NT2/D1 (cell line): ENCODE measurements at regions not wholly inside any gene's neighbourhood (a gene's known extent, or its start where the extent isn't known, plus 50 kb on each side); places are given as distances from the start of the nearest gene placed in this dataset.

ENCODE experiments used
- DNase-seq: peaks from one replicate; pipeline ENCODE4 v3.0.0-alpha.2; 2011; ENCODE audit warnings: low read depth, low spot score
- H3K27me3 ChIP-seq: 2 replicates; pipeline ENCODE4 v1.6.0; 2011; ENCODE audit warnings: mild to moderate bottlenecking; ENCODE audit not compliant: insufficient read length, insufficient read depth
- H3K36me3 ChIP-seq: 2 replicates; pipeline ENCODE4 v1.6.1; 2011; ENCODE audit warnings: mild to moderate bottlenecking, low read length, mixed read lengths; ENCODE audit not compliant: insufficient read depth, insufficient read length
- H3K4me1 ChIP-seq: 2 replicates; pipeline ENCODE4 v1.5.1; 2011; ENCODE audit not compliant: insufficient read depth, insufficient read length
- H3K4me3 ChIP-seq: 2 replicates; pipeline ENCODE4 v1.5.1; 2011; ENCODE audit warnings: low read depth; ENCODE audit not compliant: insufficient read length
- H3K9ac ChIP-seq: 2 replicates; pipeline ENCODE4 v1.6.0; 2011; ENCODE audit warnings: low read depth; ENCODE audit not compliant: insufficient read length
- H3K9me3 ChIP-seq: 2 replicates; pipeline ENCODE4 v1.5.1; 2011; ENCODE audit warnings: mild to moderate bottlenecking, low read length; ENCODE audit not compliant: insufficient read depth
- SUZ12 ChIP-seq: IDR thresholded peaks from 2 replicates; pipeline ENCODE4 v1.6.1; 2011; ENCODE audit not compliant: insufficient read length, insufficient read depth; ENCODE audit errors: extremely low read depth
- YY1 ChIP-seq: IDR thresholded peaks from 2 replicates; pipeline ENCODE4 v1.6.1; 2011; ENCODE audit not compliant: insufficient read length, insufficient read depth
- ZNF274 ChIP-seq: IDR thresholded peaks from 2 replicates; pipeline ENCODE4 v1.6.1; 2011; ENCODE audit warnings: mild to moderate bottlenecking, low read depth, low read length

DNA sequence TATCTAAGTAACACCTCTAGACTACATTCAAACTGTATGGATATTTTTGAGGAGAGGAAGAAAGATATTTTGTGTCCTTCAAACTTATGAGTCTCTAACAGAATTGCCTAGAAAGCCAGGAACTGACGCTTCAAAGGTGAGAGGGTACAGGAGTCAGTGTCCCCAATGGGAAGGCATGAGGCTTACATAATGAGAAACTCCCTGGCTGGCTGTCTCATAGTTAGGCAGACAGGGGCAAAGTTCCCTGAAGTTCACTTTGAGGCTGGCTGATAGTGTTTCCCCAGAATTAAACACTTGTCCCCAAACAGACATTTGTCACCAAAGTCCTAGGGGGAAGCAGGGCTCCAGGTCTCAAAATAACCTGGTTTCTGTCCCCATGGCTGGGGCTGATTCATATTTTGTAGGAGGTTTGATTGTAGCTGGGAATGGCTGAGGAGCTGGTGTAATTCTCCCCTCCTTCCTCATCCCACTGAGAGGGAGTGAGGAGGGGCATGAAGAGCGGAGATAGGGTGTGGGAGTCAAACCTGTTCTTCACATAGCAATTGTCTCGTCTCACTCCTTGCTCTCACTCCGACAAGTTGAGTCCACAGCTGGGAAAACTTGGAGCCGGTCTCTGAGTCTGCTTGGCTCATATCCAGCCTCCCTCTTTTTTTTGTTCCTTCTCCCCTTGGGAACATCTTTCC is 56.4 kb upstream of the CISTR start:
- Histone ChIP-seq H3K4me3 (no peak overlapping the region), H3K36me3 (no peaks in the 10 kb centered on the region), H3K27me3 (peaks cover 5% of the 10 kb centered on the region), H3K4me1 (no peaks in the 10 kb centered on the region), H3K9ac (no peak overlapping the region), H3K9me3 (no peaks in the 10 kb centered on the region)
- DNase-seq = no peak
- TF ChIP-seq YY1 (no peak), SUZ12 (no peak), ZNF274 (no peak)

DNA sequence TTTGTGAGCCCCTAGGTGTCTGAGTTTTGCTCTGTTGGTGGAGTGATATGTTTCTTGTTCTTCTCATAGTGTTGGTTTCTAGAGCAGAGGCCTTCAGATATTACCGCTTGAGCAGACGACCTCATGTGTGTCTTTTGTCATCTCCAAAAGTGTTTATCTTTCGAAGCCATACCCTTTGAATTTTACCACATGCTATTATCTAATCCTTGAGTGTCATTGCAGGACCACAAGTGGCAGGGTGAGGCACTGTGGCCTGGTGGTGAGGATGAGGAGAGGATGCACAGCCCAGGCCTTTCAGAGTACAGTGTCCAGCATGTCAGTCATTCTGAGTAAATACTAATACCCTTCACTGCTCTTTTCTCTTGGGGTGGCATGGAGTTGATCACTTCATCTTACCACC is 57.2 kb upstream of the CISTR start:
- no peak overlapping the region for H3K9ac ChIP-seq
- H3K9me3 ChIP-seq = no peaks in the 10 kb centered on the region
- no peaks in the 10 kb centered on the region for H3K4me1 ChIP-seq
- H3K4me3 ChIP-seq = no peak overlapping the region
- no peak for DNase-seq
- TF ChIP-seq SUZ12 (no peak), ZNF274 (no peak)
- H3K27me3 ChIP-seq = peaks cover 5% of the 10 kb centered on the region
- no peaks in the 10 kb centered on the region for H3K36me3 ChIP-seq

DNA sequence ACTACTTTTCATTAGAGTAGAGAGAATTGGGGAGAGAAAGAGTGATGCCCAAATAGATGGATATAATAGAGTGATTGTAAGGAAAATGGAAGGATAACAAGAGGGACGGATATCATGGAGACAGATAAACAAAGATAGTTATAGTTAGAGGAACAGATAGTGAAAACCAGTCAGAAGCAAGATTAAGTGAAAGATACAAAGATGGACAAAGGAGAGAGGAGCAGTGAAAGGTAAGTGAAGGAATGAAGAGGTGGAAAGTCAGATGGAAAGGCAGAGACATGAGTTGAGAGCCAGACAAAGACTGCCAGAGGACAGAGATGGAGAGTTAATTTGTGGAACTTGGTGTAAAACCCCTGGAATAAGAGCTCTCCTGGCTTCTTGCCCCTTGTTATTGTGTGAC is 59.2 kb upstream of the CISTR start:
- no peak overlapping the region for H3K9ac ChIP-seq
- DNase-seq = no peak
- no peaks in the 10 kb centered on the region for H3K36me3 ChIP-seq
- H3K9me3 ChIP-seq = no peaks in the 10 kb centered on the region
- H3K4me1 ChIP-seq = no peaks in the 10 kb centered on the region
- peaks cover 5% of the 10 kb centered on the region for H3K27me3 ChIP-seq
- no peak overlapping the region for H3K4me3 ChIP-seq
- TF ChIP-seq ZNF274 = no peak
- no peak for TF ChIP-seq SUZ12
- TF ChIP-seq YY1 = no peak

DNA sequence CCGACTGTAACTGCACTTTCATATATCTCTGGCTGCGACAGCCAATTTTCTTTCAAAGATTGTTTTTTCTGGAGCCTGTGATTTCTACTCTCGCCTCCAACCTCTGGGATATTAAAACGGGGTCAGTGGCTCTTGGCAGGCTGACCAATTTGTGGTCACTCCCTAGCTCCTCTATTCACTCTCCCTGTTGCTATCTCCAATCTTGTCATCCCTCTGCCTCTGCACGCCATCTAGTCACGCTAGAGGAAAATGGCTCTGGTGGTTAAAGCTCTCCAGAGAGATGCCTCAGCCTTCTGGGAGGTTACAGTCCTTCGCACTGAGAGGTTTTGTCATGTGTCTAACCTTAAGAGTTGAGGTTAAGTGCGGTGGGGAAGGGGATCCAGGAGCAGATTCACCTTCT is 59.8 kb upstream of the CISTR start:
- H3K9me3 ChIP-seq = no peaks in the 10 kb centered on the region
- peaks cover 5% of the 10 kb centered on the region for H3K27me3 ChIP-seq
- no peak overlapping the region for H3K4me3 ChIP-seq
- H3K9ac ChIP-seq = no peak overlapping the region
- H3K36me3 ChIP-seq = no peaks in the 10 kb centered on the region
- TF ChIP-seq ZNF274 (no peak), SUZ12 (no peak)
- DNase-seq = no peak
- no peaks in the 10 kb centered on the region for H3K4me1 ChIP-seq

DNA sequence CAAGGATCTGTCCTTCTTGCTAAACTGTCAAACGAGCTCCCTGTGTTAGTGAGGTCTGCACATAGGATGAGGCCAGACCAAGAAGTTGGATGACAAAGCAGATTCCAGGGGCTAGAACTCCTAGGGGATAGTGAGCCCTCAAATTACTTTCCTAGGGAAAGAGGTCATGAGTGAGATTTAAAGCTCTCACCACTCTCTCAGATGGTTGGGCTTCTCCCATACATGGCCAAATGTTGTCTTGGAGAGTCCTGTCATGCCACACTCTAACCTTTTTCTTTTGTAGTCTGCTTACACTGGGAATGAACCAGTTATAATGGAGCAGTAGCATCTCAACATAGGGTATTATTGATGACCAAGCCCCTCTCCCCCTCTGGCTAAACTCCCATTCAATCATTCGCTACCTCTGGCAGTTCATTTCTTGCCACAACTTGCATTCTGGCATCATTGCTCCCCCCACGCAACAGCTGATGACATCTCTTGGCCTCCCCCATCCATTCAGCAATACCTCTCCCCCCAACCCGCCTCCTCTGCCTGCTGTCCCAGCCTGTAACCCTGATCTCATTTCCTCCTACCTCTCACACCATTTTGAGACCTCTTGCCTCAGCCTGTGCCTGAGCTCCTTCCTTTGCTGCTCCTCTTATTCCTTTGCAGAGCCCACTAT is 64.7 kb upstream of the CISTR start:
- no peak overlapping the region for H3K9ac ChIP-seq
- no peaks in the 10 kb centered on the region for H3K36me3 ChIP-seq
- TF ChIP-seq YY1 (no peak), ZNF274 (no peak), SUZ12 (no peak)
- H3K4me1 ChIP-seq = no peaks in the 10 kb centered on the region
- H3K4me3 ChIP-seq = no peak overlapping the region
- H3K9me3 ChIP-seq = no peaks in the 10 kb centered on the region
- DNase-seq = no peak
- peaks cover 2% of the 10 kb centered on the region for H3K27me3 ChIP-seq

DNA sequence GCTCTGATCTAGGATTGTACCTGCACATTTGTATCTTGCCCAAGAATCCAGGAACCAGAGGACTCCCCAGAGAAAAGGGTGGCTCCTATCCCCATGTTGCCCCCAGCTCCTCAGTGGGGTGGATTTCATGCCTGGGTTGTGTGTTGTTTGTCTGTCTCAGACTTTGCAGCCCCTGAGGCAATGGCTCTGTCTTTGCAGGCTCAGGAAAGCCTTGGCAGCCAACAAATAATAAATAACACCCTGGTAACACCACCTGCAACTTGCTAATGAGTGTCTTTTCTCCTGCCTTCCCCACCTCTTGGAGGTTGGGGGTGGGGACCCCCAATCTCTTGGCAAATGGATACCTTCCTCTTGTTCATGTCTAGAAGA is 65.2 kb upstream of the CISTR start:
- Histone ChIP-seq H3K4me1 (no peaks in the 10 kb centered on the region), H3K4me3 (no peak overlapping the region), H3K9ac (no peak overlapping the region), H3K36me3 (no peaks in the 10 kb centered on the region), H3K27me3 (peaks cover 2% of the 10 kb centered on the region), H3K9me3 (no peaks in the 10 kb centered on the region)
- TF ChIP-seq SUZ12 = no peak
- no peak for TF ChIP-seq YY1
- TF ChIP-seq ZNF274 = no peak
- no peak for DNase-seq

DNA sequence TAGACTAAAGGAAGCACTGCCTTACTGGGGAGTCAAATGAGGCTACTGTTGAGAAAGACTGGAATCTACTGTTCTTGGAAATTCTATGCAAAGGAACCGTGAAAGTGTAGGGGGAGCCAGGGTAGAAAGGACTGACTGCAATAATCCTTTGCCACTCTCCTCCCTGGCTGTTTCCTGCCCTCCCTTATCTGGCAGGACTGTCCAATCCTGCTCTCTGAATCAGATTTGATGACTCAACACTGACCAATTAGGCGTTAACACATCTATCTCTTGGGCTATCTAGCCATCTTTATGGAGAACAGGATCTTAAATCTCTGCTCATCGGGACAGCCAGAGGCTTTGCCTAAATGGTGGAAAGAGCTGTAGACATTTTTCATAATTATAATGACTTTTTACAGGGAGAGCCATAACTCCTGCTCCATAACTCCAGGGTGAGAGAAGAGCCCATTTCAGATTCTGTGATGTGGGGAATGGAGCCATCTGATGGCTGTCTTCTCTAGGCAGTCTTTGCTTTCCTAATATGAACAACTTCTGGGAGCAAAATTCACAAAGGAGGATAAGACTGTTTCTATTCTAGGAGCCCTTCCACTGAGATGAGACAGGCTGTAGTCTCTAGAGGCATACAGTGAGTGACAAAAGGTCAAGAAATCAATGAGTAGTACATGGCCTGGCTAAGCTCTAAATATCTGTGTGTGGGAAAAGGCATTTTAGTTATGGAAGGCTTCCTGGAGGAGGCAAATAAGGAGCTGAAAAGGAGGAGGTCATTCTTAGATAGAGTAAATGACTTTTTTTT is 68.9 kb upstream of the CISTR start:
- Histone ChIP-seq H3K9me3 (no peaks in the 10 kb centered on the region), H3K4me3 (no peak overlapping the region), H3K4me1 (no peaks in the 10 kb centered on the region), H3K36me3 (no peaks in the 10 kb centered on the region), H3K27me3 (peaks cover 2% of the 10 kb centered on the region), H3K9ac (no peak overlapping the region)
- TF ChIP-seq ZNF274 (no peak), SUZ12 (no peak), YY1 (no peak)
- no peak for DNase-seq
